MM.1S (cell line): ENCODE measurements at regions not wholly inside any gene's neighbourhood (a gene's known extent, or its start where the extent isn't known, plus 50 kb on each side); places are given as distances from the start of the nearest gene placed in this dataset.

Experiments
- DNase-seq: peaks from one replicate; pipeline ENCODE4 v3.0.0-alpha.2; 2015
- H2AFZ ChIP-seq: fragments of 300-600 bp; sonication (generic); 2 replicates; pipeline ENCODE4 v1.6.0; 2016; ENCODE audit warnings: antibody characterized with exemption, low read length
- H3F3A ChIP-seq: fragments of 300-600 bp; sonication (generic); 2 replicates; pipeline ENCODE4 v1.6.1; 2016; ENCODE audit warnings: mild to moderate bottlenecking, antibody characterized with exemption, low read length, moderate library complexity, mixed read lengths; ENCODE audit not compliant: insufficient read depth
- H3K27ac ChIP-seq: fragments of 300-600 bp; sonication (generic); 2 replicates; pipeline ENCODE4 v1.5.1; 2016; ENCODE audit warnings: mild to moderate bottlenecking, low read length
- H3K27me3 ChIP-seq: fragments of 300-600 bp; sonication (generic); replicated peaks from 2 replicates; pipeline ENCODE4 v1.6.0; 2016; ENCODE audit warnings: low read length; ENCODE audit not compliant: insufficient read depth
- H3K36me3 ChIP-seq: fragments of 300-600 bp; sonication (generic); replicated peaks from 2 replicates; pipeline ENCODE4 v1.6.1; 2016; ENCODE audit warnings: mild to moderate bottlenecking, low read length, mixed read lengths; ENCODE audit not compliant: insufficient read depth
- H3K4me1 ChIP-seq: fragments of 300-600 bp; sonication (generic); 2 replicates; pipeline ENCODE4 v1.6.1; 2016; ENCODE audit warnings: low read length, mixed read lengths
- H3K4me2 ChIP-seq: fragments of 300-600 bp; sonication (generic); 2 replicates; pipeline ENCODE4 v1.6.0; 2016; ENCODE audit warnings: low read depth, low read length
- H3K4me3 ChIP-seq: fragments of 300-600 bp; sonication (generic); 2 replicates; pipeline ENCODE4 v1.5.1; 2016; ENCODE audit warnings: low read length, mixed read lengths
- H3K79me2 ChIP-seq: fragments of 300-600 bp; sonication (generic); 2 replicates; pipeline ENCODE4 v1.6.1; 2016; ENCODE audit warnings: mixed run types, low read length, mixed read lengths
- H3K9ac ChIP-seq: fragments of 300-600 bp; sonication (generic); 2 replicates; pipeline ENCODE4 v1.6.1; 2016; ENCODE audit warnings: low read length, mixed read lengths
- H3K9me2 ChIP-seq: fragments of 300-600 bp; sonication (generic); replicated peaks from 2 replicates; pipeline ENCODE4 v1.6.1; 2016; ENCODE audit warnings: mild to moderate bottlenecking, low read length, mixed read lengths; ENCODE audit not compliant: insufficient read depth
- H3K9me3 ChIP-seq: fragments of 300-600 bp; sonication (generic); replicated peaks from 2 replicates; pipeline ENCODE4 v1.6.1; 2016; ENCODE audit warnings: mild to moderate bottlenecking, low read length, mixed read lengths; ENCODE audit not compliant: insufficient read depth
- H4K20me1 ChIP-seq: fragments of 300-600 bp; sonication (generic); 2 replicates; pipeline ENCODE4 v1.6.1; 2016; ENCODE audit warnings: mild to moderate bottlenecking, low read length, moderate library complexity, mixed read lengths; ENCODE audit not compliant: insufficient read depth
- EZH2 ChIP-seq: fragments of 300-600 bp; sonication (generic); optimal IDR thresholded peaks from 2 replicates; pipeline ENCODE3; 2017; ENCODE audit warnings: low read depth, mild to moderate bottlenecking, antibody characterized with exemption, low read length, mixed read lengths
- EZH2phosphoT487 ChIP-seq: fragments of 300-600 bp; sonication (generic); IDR thresholded peaks from 2 replicates; pipeline ENCODE4 v1.6.1; 2018; ENCODE audit warnings: antibody characterized with exemption, low read length
- TF ChIP-seq, protein P1 (sequence below): fragments of 300-600 bp; sonication (generic); IDR thresholded peaks from 2 replicates; pipeline ENCODE4 v1.5.1; 2016; ENCODE audit warnings: antibody characterized with exemption, low read length, mixed read lengths

DNA sequence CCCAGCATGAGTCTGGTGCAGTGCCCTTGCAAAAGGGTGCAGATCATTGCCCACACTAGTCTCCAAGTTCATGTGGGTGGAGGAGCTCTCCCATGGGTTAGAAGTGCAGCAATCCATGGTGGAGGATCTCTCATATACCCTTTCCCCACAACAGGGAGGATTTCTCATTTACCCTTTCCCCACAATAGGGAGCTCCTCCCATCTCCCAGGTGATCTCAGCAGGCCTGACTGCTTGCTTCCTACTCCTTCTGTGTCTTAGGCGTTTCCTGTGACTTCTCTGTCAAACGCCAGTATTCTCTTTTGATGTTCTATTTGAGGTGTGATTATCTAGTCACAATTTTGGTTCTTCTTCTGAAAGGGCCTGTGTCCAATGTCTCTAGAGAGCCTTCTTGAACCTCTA, 133.8 kb upstream of the RFX3 start:
- H3K4me1 ChIP-seq: no peaks in the 10 kb centered on the region
- H3F3A ChIP-seq: no peaks in the 10 kb centered on the region
- H3K9ac ChIP-seq: no peak overlapping the region
- no peak for TF ChIP-seq EZH2phosphoT487
- TF ChIP-seq, protein P1, sequence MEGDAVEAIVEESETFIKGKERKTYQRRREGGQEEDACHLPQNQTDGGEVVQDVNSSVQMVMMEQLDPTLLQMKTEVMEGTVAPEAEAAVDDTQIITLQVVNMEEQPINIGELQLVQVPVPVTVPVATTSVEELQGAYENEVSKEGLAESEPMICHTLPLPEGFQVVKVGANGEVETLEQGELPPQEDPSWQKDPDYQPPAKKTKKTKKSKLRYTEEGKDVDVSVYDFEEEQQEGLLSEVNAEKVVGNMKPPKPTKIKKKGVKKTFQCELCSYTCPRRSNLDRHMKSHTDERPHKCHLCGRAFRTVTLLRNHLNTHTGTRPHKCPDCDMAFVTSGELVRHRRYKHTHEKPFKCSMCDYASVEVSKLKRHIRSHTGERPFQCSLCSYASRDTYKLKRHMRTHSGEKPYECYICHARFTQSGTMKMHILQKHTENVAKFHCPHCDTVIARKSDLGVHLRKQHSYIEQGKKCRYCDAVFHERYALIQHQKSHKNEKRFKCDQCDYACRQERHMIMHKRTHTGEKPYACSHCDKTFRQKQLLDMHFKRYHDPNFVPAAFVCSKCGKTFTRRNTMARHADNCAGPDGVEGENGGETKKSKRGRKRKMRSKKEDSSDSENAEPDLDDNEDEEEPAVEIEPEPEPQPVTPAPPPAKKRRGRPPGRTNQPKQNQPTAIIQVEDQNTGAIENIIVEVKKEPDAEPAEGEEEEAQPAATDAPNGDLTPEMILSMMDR: no peak
- no peak for TF ChIP-seq EZH2
- no peaks in the 10 kb centered on the region for H3K79me2 ChIP-seq
- H3K36me3 ChIP-seq: no peaks in the 10 kb centered on the region
- no peaks in the 10 kb centered on the region for H3K27me3 ChIP-seq
- H3K4me3 ChIP-seq: no peak overlapping the region
- H3K4me2 ChIP-seq: no peak overlapping the region
- no peak overlapping the region for H3K27ac ChIP-seq
- no peaks in the 10 kb centered on the region for H4K20me1 ChIP-seq
- H2AFZ ChIP-seq: no peak overlapping the region
- H3K9me3 ChIP-seq: no peaks in the 10 kb centered on the region
- H3K9me2 ChIP-seq: no peaks in the 10 kb centered on the region
- DNase-seq: no peak

DNA sequence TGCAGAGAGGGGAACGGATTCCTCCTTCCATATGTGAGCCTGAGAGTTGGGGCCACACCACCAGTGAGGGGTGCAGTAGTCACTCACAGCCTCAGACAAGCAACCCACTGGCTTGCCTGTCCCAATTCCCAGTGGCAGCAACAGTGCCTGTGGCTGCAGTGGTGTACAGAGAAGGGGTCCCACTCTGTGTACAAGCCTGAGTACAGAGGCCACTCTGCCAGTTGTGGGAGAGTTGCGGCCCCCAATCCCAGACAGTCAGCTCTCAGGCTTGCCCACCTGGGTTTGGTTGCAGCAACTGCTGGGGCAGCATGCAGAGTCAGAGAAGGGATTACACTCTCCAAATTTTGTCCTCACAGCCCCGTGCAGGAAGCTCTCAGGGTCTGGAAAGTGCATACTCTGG, 133.2 kb upstream of the RFX3 start:
- no peak for TF ChIP-seq EZH2phosphoT487
- TF ChIP-seq, protein P1: no peak
- no peak for TF ChIP-seq EZH2
- Histone ChIP-seq H3K4me1 (no peaks in the 10 kb centered on the region), H3K36me3 (no peaks in the 10 kb centered on the region), H3K27me3 (no peaks in the 10 kb centered on the region), H3K9ac (no peak overlapping the region), H3K9me2 (no peaks in the 10 kb centered on the region), H3K4me3 (no peak overlapping the region), H3K27ac (no peak overlapping the region), H3K9me3 (no peaks in the 10 kb centered on the region), H3K79me2 (no peaks in the 10 kb centered on the region), H3F3A (no peaks in the 10 kb centered on the region), H3K4me2 (no peak overlapping the region), H2AFZ (no peak overlapping the region), H4K20me1 (no peaks in the 10 kb centered on the region)
- no peak for DNase-seq

DNA sequence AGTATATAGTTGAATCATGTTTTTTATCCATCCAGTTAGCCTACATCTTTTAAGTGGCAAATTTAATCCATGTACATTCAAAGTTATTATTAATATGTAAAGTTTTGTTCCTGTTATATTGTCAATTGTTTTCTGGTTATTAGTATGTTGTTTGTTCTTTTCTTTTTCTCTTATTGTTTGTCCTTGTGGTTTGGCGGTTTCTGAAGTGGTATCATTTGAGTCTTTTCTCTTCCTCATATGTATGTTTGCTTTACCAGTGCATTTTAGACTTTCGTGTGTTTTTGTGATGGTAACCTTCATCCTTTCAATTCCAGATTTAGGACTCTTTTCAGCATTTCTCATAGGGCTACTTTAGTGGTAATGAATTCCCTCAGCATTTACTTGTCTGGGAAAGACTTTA, 130.4 kb upstream of the RFX3 start:
- H3K4me2 ChIP-seq: no peak overlapping the region
- H3K79me2 ChIP-seq: no peaks in the 10 kb centered on the region
- no peak overlapping the region for H2AFZ ChIP-seq
- TF ChIP-seq, protein P1: no peak
- TF ChIP-seq EZH2phosphoT487 (no peak), EZH2 (no peak)
- H3K4me1 ChIP-seq: no peaks in the 10 kb centered on the region
- H3K27ac ChIP-seq: no peak overlapping the region
- H3K9me2 ChIP-seq: no peaks in the 10 kb centered on the region
- no peaks in the 10 kb centered on the region for H3K36me3 ChIP-seq
- no peak overlapping the region for H3K4me3 ChIP-seq
- no peak overlapping the region for H3K9ac ChIP-seq
- no peaks in the 10 kb centered on the region for H3K27me3 ChIP-seq
- H3F3A ChIP-seq: no peaks in the 10 kb centered on the region
- no peaks in the 10 kb centered on the region for H3K9me3 ChIP-seq
- H4K20me1 ChIP-seq: no peaks in the 10 kb centered on the region
- DNase-seq: no peak
